ENCODE measurements at regions not wholly inside any gene's neighbourhood (a gene's known extent, or its start where the extent isn't known, plus 50 kb on each side); places are given as distances from the start of the nearest gene placed in this dataset.

DNA sequence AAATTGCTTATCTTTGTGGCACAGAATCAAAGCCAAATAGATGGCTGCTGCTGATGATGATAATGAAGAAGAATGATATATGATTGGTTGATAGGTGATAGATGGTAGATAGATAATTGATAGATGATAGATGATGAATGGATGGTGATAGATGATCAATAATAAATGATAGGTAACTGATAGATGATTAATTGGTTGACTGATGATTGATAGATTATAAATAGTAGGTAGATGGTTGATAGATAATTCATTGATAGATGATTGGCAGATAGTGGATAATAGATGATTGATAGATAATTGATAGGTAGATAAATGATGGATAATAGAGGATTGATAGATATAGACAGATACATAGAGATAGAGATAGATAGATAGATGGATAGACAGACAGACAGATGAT, 430.2 kb downstream of the EIPR1 start:
- no peaks in the 10 kb centered on the region for H3K79me2 ChIP-seq (ENCODE audit: insufficient read depth)
- H3K9ac ChIP-seq = no peak overlapping the region
- H3K4me1 ChIP-seq (ENCODE audit: control insufficient read depth in 1 of 2, insufficient read depth in 2 of 2, low read depth in 1 of 2, low read length in 1 of 2) = no peaks in the 10 kb centered on the region; a peak in 1 of 4 replicates
- 0 out of 2 replicates have a peak, but pooled peaks cover 4% of the 10 kb centered on the region for H3K9me3 ChIP-seq
- no peak overlapping the region for H2AFZ ChIP-seq (ENCODE audit: low read depth)
- no peak for DNase-seq
- CTCF ChIA-PET = no interaction called here
- no peaks in the 10 kb centered on the region for H3K36me3 ChIP-seq (replicated peaks in 1 of 2; ENCODE audit: control insufficient read depth in 1 of 2, insufficient read depth in 2 of 2, low read length in 1 of 2)
- H3K4me3 ChIP-seq (ENCODE audit: low read depth in 2 of 2, low read length in 1 of 2) = no peak overlapping the region
- H3K9me2 ChIP-seq = no peaks in the 10 kb centered on the region
- POLR2A ChIA-PET = no interaction called here
- no peak overlapping the region for H3K27ac ChIP-seq (ENCODE audit: low read depth in 2 of 2, low read length in 1 of 2)
- no peak overlapping the region for H3K4me2 ChIP-seq
- H3F3A ChIP-seq (replicated peaks; ENCODE audit: insufficient read depth) = no peaks in the 10 kb centered on the region
- no peaks in the 10 kb centered on the region for H4K20me1 ChIP-seq (ENCODE audit: insufficient read depth)
- no peaks in the 10 kb centered on the region for H3K27me3 ChIP-seq (ENCODE audit: insufficient read depth)
- TF ChIP-seq TEAD4 (IDR thresholded peaks at IDR 0.05; ENCODE audit: borderline replicate concordance, insufficient read depth) (no peak), GABPA (IDR thresholded peaks at IDR 0.05; ENCODE audit: low read depth) (no peak), FOXM1 (IDR thresholded peaks at IDR 0.05; ENCODE audit: low read depth) (no peak)
- TF ChIP-seq, protein P1, sequence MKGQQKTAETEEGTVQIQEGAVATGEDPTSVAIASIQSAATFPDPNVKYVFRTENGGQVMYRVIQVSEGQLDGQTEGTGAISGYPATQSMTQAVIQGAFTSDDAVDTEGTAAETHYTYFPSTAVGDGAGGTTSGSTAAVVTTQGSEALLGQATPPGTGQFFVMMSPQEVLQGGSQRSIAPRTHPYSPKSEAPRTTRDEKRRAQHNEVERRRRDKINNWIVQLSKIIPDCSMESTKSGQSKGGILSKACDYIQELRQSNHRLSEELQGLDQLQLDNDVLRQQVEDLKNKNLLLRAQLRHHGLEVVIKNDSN (IDR thresholded peaks at IDR 0.05; ENCODE audit: borderline replicate concordance, low read depth) = no peak
- TF ChIP-seq, protein P2, sequence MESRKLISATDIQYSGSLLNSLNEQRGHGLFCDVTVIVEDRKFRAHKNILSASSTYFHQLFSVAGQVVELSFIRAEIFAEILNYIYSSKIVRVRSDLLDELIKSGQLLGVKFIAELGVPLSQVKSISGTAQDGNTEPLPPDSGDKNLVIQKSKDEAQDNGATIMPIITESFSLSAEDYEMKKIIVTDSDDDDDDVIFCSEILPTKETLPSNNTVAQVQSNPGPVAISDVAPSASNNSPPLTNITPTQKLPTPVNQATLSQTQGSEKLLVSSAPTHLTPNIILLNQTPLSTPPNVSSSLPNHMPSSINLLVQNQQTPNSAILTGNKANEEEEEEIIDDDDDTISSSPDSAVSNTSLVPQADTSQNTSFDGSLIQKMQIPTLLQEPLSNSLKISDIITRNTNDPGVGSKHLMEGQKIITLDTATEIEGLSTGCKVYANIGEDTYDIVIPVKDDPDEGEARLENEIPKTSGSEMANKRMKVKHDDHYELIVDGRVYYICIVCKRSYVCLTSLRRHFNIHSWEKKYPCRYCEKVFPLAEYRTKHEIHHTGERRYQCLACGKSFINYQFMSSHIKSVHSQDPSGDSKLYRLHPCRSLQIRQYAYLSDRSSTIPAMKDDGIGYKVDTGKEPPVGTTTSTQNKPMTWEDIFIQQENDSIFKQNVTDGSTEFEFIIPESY (IDR thresholded peaks at IDR 0.05; ENCODE audit: borderline replicate concordance, low read depth) = no peak
- TF ChIP-seq, protein P3, sequence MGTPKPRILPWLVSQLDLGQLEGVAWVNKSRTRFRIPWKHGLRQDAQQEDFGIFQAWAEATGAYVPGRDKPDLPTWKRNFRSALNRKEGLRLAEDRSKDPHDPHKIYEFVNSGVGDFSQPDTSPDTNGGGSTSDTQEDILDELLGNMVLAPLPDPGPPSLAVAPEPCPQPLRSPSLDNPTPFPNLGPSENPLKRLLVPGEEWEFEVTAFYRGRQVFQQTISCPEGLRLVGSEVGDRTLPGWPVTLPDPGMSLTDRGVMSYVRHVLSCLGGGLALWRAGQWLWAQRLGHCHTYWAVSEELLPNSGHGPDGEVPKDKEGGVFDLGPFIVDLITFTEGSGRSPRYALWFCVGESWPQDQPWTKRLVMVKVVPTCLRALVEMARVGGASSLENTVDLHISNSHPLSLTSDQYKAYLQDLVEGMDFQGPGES (IDR thresholded peaks at IDR 0.05; ENCODE audit: low read depth, low read length) = no peak

DNA sequence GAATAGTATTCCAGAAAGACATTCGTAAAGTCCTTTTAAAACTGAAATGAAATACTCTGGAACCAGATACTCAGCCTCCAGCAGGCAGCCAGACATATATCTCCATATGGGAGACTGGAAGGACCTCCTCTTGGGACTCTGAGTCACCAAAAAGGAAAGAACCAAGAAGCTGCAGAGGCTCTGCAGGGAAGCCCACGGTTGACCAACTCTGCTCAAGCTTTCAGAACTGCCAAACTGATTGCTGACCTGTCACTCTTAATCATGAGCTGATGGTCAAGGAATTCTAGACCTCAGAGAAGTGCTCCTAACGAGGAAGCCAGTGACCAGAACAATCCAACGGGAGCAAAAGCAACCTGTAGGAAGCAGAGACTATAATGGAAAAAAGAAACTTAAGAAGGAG, 434.7 kb downstream of the EIPR1 start:
- POLR2A ChIA-PET = interaction anchor here (0.7 kb wide), 1 partner anchor 245 kb away, joined by 3 read pairs; no protein-coding TSS in a partner anchor
- Histone ChIP-seq H3K4me3 (ENCODE audit: low read depth in 2 of 2, low read length in 1 of 2) (no peak overlapping the region), H3K27ac (ENCODE audit: low read depth in 2 of 2, low read length in 1 of 2) (no peak overlapping the region), H3K36me3 (replicated peaks in 1 of 2; ENCODE audit: control insufficient read depth in 1 of 2, insufficient read depth in 2 of 2, low read length in 1 of 2) (no peaks in the 10 kb centered on the region), H3K79me2 (ENCODE audit: insufficient read depth) (no peaks in the 10 kb centered on the region), H3K9me3 (0 out of 2 replicates have a peak, but pooled peaks cover 4% of the 10 kb centered on the region), H4K20me1 (ENCODE audit: insufficient read depth) (no peaks in the 10 kb centered on the region), H3K9ac (no peak overlapping the region), H3K27me3 (ENCODE audit: insufficient read depth) (no peaks in the 10 kb centered on the region), H3K9me2 (no peaks in the 10 kb centered on the region), H3K4me1 (ENCODE audit: control insufficient read depth in 1 of 2, insufficient read depth in 2 of 2, low read depth in 1 of 2, low read length in 1 of 2) (peaks cover 0 to 14% of the 10 kb centered on the region in 2 experiments; a peak in 2 of 4 replicates), H3F3A (replicated peaks; ENCODE audit: insufficient read depth) (no peaks in the 10 kb centered on the region), H2AFZ (ENCODE audit: low read depth) (no peak overlapping the region), H3K4me2 (no peak overlapping the region)
- CTCF ChIA-PET = interaction anchor here (1.4 kb wide), 1 partner anchor 10 kb away, joined by 6 read pairs; no protein-coding TSS in a partner anchor
- no peak for DNase-seq
- WGBS (ENCODE audit: low lambda C conversion rate) = 18% methylated on average over 4 of the region's 4 CpGs
- no peak for TF ChIP-seq SMC3 (IDR thresholded peaks at IDR 0.05; ENCODE audit: low read depth, low read length)
- no peak for TF ChIP-seq TAF1 (IDR thresholded peaks at IDR 0.05; ENCODE audit: borderline replicate concordance, low read depth, low read length)
- TF ChIP-seq, protein P4, sequence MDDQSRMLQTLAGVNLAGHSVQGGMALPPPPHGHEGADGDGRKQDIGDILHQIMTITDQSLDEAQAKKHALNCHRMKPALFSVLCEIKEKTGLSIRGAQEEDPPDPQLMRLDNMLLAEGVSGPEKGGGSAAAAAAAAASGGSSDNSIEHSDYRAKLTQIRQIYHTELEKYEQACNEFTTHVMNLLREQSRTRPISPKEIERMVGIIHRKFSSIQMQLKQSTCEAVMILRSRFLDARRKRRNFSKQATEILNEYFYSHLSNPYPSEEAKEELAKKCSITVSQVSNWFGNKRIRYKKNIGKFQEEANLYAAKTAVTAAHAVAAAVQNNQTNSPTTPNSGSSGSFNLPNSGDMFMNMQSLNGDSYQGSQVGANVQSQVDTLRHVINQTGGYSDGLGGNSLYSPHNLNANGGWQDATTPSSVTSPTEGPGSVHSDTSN (IDR thresholded peaks at IDR 0.05) = no peak
- no peak for TF ChIP-seq RFX5 (IDR thresholded peaks at IDR 0.05; ENCODE audit: low read length)
- TF ChIP-seq, protein P5, sequence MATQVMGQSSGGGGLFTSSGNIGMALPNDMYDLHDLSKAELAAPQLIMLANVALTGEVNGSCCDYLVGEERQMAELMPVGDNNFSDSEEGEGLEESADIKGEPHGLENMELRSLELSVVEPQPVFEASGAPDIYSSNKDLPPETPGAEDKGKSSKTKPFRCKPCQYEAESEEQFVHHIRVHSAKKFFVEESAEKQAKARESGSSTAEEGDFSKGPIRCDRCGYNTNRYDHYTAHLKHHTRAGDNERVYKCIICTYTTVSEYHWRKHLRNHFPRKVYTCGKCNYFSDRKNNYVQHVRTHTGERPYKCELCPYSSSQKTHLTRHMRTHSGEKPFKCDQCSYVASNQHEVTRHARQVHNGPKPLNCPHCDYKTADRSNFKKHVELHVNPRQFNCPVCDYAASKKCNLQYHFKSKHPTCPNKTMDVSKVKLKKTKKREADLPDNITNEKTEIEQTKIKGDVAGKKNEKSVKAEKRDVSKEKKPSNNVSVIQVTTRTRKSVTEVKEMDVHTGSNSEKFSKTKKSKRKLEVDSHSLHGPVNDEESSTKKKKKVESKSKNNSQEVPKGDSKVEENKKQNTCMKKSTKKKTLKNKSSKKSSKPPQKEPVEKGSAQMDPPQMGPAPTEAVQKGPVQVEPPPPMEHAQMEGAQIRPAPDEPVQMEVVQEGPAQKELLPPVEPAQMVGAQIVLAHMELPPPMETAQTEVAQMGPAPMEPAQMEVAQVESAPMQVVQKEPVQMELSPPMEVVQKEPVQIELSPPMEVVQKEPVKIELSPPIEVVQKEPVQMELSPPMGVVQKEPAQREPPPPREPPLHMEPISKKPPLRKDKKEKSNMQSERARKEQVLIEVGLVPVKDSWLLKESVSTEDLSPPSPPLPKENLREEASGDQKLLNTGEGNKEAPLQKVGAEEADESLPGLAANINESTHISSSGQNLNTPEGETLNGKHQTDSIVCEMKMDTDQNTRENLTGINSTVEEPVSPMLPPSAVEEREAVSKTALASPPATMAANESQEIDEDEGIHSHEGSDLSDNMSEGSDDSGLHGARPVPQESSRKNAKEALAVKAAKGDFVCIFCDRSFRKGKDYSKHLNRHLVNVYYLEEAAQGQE (IDR thresholded peaks at IDR 0.05; ENCODE audit: low read depth, low read length) = no peak
- no peak for TF ChIP-seq FOXM1 (IDR thresholded peaks at IDR 0.05; ENCODE audit: low read depth)
- TF ChIP-seq MXI1 (IDR thresholded peaks at IDR 0.05; ENCODE audit: low read depth, low read length) = no peak
- no peak for TF ChIP-seq CHD2 (IDR thresholded peaks at IDR 0.05; ENCODE audit: low read length, partially characterized antibody)
- no peak for TF ChIP-seq TCF12 (IDR thresholded peaks at IDR 0.05)
- TF ChIP-seq FOXJ3 (CRISPR knock-in tag; IDR thresholded peaks at IDR 0.05) = no peak
- no peak for TF ChIP-seq YY1 (IDR thresholded peaks at IDR 0.05; ENCODE audit: low read depth)
- no peak for TF ChIP-seq MEF2A (IDR thresholded peaks at IDR 0.05; ENCODE audit: borderline replicate concordance, low read depth)
- TF ChIP-seq, protein P6, sequence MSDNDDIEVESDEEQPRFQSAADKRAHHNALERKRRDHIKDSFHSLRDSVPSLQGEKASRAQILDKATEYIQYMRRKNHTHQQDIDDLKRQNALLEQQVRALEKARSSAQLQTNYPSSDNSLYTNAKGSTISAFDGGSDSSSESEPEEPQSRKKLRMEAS (IDR thresholded peaks at IDR 0.05; ENCODE audit: low read depth) = no peak
- no peak for TF ChIP-seq RAD21 (IDR thresholded peaks at IDR 0.05; ENCODE audit: low read length)
- no peak for TF ChIP-seq FOSL2 (IDR thresholded peaks at IDR 0.05; ENCODE audit: borderline replicate concordance, low read depth)
